GM21390 (cell line): ENCODE measurements at regions not wholly inside any gene's neighbourhood (a gene's known extent, or its start where the extent isn't known, plus 50 kb on each side); places are given as distances from the start of the nearest gene placed in this dataset.

ENCODE experiments used
- ATAC-seq: cut with Tn5 transposase; IDR thresholded peaks from one replicate; pipeline ENCODE4 v1.9.1; 2021; ENCODE audit not compliant: unreplicated experiment

DNA sequence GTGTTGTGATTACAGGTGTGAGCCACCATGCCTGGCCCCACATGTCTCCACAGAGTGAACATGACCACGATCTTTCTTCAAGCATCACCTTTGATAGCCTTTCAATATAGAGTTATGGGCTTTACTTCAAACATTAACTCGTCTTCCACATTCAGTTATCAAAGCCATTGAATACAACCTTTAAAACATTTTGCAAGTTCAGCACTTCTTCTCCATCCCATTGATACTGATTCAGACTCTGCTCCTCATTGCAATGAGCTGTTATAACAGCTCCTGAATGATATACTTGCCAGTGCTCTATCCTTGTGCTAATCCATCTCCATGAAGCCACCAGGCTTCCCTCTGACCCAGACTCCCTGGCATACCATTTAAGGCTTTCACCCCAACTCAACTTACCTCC lies 223.5 kb upstream of the EEA1 start:
- ATAC-seq: no peak

DNA sequence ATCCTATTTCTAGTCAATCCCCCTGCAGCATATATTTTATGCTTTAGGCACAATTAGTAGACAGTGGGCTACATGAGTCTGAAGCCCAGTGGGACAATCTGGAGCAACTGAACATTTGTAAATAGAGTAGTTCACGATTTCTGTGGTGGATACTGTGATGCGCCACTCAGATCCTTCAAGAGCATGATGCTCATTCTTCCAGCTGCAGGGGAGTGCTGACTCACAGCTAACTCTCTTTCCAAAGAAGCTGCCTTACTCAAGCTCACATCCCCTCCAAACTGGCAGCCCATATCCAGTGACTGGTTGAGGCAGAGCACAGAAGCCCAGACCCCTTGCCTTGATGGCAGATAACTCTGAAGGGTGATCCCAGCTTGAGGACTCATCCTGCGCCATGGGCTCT lies 224.2 kb upstream of the EEA1 start:
- ATAC-seq: no peak

DNA sequence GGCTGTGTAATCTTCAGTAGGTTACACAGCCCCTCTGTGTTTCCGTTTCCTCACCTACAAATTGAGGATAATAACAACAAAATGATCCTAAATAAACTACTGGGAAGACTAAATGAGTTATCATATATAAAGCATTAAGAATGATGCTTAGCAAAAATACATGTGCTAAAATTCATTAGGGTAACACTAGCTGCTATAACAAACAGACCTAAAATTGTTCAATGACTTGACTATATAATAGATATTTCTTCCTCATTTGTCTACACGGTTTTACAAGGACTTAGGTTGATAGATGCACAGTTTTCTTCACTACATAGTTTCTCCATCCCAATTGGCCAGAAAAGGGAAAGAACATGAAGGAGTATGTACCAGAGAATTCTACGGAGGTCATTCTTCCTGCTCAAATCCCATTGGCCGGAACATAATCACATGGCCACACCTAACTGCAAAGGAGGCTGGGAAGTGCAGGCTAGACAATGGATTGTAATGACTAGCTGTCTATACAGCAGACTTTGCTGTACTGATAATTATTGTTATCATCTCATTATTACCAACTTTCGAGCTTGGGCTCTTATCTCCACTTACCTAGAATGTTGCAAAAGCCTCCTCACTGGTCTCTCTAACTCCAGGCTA lies 223.5 kb upstream of the NUDT4 start:
- ATAC-seq: no peak

DNA sequence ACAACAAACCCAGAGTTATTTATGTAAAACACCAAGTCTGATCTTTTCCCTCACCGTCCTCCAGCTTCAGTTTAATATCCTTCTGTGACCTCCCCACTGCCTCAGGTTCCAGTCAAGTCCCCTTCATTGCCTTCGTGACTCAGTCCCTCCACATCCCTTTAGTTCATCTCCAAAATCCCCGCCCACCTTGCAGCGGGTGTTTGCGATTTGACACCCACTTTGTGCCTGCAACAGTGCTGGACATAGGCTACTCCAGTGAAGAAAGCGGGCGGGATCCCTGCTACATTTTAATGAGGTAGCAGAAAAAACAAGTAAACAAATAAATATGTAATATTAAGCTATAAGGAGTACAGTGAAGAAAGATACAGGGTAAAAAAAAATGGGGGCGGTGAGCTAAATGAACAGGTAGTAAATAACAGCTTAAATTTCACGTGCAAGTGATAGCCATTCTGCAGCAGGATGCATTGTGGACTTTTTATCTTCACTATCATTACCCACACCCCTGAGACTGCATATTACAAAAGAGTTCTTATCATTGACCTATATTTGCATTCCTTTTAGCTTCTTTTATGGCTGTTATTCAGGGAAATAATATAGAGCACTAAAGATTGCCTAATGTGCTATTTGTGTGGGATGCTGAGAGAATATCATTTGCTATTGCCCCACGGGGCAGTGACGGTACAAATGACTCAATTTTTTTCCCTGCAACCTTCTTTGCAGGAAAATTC lies 222.8 kb upstream of the NUDT4 start:
- no peak for ATAC-seq

DNA sequence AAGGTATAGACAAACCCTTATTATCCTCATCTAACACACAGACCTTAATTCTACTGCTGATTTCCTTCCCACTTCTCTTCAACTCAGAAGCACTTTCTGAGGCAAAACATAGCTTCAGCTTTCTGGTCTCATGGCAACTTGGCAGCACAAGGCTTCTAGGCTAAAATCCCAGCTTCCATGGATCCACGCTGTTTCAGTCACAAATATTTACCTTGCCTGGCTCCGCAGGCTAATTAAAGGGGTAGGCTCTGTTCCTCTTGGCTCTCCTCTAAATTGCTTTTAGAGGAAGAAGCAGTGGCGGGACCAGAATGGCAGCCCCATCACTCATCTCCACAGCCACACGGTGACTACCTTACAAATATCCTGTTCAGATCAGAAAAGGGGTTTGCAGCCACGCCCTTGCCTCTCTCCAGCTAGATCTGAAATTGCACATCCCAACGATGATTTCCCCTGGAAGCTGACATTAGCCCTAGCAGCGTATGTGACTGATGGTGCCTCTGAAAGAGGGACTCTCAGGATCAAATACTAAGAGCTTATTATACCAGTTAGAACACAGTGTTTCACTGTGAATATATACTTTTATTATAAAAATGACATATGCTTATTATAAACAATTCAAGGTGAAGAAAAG lies 221.5 kb upstream of the NUDT4 start:
- ATAC-seq: no peak

DNA sequence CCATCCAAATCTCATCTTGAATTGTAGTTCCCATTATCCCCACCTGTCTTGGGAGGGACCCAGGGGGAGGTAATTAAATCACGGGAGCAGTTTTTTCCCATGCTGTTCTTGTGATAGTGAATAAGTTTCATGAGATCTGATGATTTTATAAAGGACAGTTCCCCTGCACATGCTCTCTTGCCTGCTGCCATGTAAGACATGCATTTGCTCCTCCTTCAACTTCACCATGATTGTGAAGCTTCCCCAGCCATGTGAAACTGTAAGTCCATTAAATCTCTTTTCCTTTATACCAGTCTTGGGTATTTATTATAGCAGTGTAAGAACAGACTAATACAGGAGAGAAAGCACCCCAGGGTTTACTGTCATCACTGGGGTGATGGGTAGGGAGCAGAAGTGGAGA lies 220.4 kb upstream of the NUDT4 start:
- ATAC-seq: no peak

DNA sequence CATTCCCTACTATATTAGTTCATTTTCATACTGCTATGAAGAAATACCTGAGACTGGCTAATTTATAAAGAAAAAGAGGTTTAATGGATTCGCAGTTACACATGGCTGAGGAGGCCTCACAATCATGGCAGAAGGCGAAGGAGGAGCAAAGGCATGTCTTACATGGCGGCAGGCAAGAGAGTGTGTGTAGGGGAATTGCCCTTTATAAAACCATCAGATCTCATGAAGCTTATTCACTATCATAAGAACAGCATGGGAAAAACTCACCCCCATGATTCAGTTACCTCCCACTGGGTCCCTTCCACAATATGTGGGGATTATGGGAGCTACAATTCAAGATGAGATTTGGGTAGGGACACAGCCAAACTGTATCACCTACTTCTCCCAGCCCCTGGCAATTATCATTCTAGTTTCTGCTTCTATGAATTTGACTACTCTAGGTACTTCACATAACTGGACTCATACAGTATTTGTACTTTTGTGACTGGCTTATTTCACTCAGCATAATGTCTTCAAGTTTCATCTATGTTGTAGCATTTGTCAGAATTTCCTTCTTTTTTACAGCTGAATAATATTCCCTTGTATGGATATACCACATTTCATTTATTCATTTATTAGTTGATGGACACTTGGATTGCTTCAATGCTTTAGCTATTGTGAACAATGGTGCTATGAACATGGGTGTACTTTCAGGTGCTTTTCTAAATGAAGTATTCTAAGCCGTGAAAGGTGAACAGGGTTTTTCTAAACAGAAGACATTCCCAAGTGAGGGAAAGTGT lies 219.5 kb upstream of the NUDT4 start:
- no peak for ATAC-seq

DNA sequence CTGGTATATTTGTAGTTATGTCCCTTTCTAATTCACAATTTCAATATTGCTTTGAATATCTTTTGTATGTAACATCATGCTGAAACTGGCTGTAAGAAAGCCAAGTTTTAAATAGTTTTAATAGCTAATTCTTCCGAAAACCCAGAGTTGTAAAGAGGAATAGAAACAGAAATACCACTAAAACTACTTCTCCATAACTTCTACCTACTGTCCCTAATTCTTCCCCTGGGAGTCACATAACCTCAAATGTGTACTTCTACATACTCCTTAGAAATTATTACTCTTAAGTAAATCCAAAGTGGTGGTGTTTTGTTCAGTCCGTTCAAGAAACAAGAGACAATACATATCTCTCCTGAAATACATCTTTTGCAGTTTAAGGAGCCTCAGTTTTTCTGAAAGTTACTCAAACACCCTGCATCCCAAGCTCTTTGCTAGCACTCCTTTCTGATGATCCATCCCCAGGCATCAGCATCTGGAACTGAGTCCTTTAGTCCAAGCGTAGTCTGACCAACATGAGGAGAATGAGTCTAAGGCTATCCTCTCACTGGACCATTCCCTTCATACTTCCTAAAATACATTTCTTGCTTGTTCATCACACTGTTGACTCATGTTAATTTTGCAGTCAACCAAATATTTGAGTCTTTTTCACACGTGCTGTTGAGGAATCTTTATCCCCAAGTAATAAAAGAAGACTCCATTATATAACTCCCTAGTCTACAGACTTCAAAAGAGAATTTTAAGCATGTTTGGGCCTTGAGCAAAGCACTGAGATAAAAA lies 214.3 kb upstream of the NUDT4 start:
- ATAC-seq: no peak

DNA sequence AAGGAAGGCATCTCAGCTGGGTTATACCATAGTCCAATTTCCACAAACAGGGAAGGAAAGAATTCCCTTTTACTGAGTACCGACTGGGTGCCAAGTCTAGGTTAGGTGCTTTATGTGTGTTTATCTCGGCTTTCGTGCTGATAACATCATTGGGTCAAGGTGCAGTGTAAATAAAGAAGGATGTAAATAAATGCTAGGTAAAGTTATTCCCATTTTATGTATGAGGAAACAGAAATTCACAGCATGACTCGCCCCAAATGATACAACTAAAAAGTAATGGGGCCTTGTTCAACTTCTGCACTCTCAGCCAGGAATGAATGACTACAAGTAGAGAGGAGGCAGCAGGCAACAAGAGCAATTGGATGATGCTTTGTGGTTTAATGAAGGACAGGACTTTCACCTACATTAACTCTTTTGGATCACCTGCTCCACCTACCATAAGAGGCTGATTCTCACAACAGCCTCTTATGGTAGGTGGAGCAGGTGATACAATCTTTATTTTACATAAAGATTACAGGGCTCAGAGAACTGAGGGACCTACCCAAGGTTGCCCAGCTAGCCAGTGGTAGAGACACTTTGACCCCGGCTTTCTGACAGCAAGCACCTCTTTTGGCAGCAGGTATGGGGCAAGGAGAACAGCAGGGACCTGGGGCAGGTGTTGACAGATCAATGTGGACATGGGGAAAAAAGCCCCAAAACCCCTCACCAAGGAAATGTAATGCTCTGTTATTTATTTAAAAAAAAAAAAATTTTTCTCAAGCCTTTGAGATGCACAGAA lies 213.4 kb upstream of the NUDT4 start:
- no peak for ATAC-seq

DNA sequence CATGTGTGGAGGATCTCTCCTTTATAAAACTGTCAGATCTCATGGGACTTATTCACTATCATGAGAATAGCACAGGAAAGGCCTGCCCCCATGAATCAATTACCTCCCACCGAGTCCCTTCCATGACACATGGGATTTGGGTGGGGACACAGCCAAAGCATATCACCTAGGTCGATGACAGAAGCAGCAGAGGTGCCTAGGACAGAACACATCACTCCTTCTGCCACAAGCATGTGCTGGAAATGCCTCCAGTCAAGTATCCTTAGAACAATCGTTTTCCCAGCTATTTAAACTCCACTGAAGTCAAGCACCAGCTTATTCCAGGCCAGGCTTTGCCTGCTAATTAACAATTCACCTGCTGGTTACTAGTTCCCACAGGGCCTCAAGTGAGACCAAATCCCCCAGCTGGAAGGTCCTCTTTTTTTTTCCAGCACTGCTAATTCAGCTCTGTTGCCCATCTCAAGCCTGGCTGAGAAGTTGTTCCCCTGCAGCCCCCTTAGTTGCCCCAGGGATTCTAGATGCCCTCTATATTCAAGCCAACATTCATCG lies 212.3 kb upstream of the NUDT4 start:
- no peak for ATAC-seq

DNA sequence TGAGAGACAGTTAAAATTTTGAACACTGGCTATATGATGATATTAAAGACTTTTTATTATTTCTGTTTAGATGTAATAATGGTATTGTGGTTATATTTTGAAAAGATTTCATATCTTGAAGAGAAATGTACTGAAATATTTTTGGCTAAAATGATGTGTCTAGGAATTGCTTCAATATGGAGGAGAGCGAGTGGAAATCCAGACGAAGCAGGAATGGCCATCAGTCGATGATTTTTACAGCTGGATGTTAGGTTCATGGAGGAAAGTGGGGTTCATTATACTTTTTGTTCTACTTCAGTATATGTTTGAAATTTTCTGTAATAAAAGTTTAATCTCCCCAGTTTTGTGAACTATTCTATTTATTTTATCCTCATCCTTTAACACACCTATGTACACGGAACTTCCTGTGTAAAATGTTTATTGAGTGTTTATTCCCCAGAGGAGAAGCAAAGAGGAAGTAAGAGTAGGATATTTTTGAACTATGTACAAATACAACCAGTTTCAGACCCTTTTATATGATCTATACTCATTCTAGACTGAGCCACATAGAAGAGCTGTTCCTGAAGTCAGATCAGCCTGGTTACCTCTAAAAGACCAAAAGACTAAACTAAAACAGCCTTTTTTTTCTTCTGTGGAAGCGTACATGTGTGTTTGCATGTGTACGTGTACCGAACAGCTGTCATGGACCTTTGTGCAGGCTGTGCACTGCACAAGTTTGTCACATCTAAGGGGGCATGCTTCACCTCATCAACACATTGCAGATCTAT lies 211.0 kb upstream of the NUDT4 start:
- ATAC-seq: peak; percentile 72

DNA sequence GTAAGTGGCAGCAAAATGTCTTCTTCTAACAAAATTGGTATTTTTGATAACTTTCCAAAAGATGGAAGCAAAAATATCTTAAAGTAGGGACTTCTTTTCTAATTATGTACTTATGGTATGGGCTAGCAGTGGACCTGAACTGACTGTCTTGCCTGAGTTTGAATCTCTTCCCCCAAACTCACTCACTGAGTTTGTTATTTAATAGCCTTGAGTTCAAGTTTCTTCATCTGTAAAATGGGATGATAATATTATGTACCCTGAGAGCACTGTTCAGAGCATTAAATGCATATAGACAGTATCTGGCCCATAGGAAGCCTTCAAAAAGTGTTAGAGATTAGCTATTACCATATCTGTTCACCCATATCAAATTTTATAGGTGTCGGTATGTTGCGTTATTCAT lies 210.4 kb upstream of the NUDT4 start:
- peak; percentile 3 for ATAC-seq

DNA sequence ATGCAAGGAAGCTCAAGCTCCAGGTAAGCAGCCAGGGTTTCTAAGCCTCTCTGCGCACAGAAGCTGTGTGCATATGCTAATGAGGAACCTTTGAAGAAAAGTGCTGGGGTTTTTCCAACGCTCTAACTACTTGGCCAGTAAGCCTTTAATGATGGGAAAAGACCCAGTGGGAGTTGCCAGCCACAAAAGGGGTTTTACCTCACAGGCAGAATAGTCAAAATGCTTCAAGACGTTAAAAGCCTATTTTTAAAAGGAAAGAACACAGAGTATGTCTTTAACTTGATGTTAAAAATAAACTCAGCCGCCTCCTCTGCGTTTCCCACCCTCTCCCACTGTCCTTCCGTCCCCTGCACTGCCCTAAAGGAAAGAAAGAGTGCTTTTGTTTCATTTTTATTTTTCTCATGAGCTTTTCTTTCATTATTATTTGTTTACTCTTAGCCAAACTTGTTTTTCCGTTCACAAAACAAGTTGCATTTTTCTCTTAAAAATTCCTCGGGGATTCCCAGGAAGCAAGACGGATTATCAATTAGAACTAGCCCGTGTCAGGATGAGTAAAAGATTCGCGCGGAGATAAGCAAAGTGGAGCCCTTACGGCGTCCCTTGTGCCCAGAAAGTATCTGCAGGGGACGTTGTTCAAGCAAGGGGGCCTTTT lies 209.8 kb upstream of the NUDT4 start:
- peak; percentile 56 for ATAC-seq

DNA sequence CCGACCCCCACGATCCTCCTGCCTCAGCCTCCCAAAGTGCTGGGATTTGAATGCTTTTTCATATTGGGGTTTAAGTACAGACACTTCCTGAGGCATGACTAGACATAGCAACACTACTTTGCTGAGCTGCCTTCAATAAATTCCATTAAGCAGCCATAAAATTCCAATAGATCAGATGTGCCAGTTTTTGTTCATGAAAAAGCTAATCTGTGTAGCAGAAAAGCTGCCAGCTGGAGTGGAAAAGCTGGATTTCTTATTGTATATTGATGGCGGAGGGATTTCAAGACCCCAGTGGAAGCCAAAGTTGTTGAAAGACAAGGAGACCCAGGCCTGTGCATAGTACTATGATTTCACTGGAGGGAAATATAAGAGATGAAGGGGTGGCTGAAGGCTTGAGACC lies 209.0 kb upstream of the NUDT4 start:
- no peak for ATAC-seq

DNA sequence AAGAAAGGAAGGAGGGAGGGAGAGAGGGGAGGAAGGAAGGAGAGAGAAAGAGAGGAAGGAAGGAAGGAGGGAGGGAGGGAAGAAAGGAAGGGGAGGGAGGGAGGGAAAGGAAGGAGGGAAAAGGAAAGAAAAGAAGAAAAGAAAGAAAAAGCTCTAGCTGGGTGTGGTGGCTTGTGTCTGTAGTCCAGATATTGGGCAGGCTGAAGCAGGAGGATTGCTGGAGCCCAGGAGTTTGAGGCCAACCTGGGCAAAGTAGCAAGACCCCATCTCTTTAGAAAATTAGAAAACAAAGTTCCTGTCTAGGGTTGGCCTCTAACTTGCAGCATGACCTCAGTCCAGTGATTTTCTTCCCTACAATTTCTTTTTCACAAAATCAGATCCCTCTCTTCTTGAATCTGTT lies 208.2 kb upstream of the NUDT4 start:
- no peak for ATAC-seq

DNA sequence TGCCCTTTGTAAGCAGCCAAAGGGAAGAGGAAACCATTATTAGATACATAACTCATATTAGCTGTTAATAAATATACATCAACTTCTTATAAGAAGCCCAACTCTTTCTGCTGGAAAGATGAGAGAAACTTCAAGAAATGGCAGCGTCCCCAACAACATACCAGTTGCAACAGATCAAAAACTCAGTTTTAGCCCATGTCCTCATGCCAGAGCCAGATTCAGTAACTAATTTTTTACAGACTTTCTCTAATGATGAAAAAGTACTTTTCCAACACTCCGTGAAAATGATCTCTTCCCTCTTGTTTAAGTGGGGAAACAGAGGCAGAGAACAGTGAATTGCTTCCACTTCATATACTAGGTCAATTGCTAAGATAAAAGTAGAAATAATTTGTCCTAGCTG lies 206.8 kb upstream of the NUDT4 start:
- no peak for ATAC-seq

DNA sequence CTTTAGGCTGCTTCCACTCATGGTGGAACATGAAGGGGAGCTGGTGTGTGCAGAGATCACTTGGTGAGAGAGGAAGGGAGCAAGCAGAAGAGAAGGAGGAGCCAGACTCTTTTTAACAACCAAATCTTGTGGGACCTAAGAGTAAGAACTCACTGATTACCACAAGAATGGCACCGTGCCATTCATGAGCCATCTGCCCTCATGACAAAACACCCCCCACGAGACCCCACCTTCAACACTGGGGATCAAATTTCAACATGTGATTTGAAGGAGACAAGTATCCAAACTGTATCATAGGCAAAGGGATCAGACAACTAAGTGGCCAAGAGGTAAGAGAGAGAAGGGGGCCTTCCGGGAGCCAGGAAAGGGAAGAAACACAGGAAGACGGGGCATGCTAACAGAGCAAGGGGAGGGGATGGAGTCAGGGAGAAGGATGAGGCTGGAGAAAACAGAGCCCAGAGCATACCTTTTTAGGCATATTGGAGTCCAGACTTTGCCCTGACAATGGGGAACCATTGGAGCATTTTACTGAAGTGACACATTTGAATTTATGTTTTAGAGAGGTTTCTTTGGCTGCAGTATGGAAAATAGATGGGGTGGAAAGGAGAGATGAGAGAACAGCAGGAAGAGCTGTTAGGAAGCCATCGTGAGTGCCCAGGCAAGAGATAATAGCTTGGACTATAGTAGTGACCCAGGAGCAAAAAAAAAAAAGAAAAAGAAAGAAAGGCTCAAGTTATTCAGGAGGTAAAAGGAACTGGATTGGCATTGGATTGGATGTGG lies 204.4 kb upstream of the NUDT4 start:
- no peak for ATAC-seq

DNA sequence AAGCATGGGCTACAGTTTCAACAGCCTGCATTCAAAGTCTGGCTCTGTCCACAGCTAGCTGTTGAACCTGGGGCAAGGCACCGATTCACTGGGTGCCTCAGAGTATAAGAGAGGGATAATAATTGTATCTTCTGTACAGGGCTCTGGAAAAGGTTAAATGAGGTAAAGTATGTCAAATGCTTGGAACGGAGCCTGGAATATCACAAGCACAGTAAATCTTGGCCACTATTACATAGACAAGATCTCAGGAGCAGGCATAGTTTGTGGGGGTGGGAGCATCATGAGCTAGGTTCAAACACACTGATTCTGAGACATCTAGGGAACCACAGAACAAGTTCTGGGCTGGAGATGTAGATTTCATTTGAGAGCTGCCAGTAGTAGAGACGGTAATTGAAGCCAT lies 203.7 kb upstream of the NUDT4 start:
- ATAC-seq: no peak
